NK-92 treated with Interleukin-12 subunit alpha and Interleukin-12 subunit beta, amount 100 ng/mL, for 24 hours (cell line): ENCODE measurements at regions not wholly inside any gene's neighbourhood (a gene's known extent, or its start where the extent isn't known, plus 50 kb on each side); places are given as distances from the start of the nearest gene placed in this dataset.
A peak's percentile ranks its signal among the peaks of the same experiment; 100 is the strongest.
"Not testable (repeated sequence)": the region's sequence is repeated elsewhere in the genome, so short reads cannot be mapped to it uniquely, and the experiment has no call there.

Experiments
- DNase-seq: peaks from one replicate; lab custom pipeline; 2025; lab: John Stamatoyannopoulos, UW

DNA sequence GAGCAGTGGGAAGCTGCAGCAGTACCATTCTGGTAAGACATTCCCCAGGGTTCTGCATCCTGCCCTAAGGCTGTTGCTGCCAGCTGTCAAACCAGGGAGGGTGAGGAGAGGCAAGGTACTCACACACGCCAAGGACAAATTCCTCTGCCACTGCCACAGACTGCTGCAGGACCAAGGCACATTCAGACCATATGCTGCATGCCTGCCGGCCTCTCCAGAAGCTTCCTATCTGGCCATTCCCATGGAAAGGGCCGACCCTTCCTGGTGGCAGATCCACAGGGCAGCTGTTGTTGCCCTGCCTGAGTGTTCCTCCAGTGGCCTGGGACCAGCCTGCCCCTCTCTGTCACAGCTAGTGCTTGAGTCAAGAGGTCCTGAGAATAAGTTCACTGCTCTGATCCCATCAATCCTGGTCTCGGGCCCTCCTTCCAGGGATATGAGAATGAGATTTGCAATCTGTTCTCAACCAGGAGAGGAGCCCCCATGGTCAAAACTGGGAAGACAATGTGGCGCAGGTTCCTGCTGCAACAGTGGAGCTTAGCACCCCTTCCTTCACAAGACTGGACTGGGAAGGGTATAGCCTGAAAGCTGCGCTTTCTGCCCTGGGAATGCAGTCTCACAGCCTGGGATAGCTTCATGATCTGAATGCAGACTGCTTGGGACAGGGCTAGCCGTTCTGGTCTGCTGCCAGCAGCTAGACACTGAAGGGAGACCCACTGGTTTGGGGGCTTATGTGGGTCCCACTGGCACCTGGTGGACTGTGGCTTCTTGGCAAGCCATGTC lies 342.5 kb upstream of the NDST3 start:
- no peak for DNase-seq

DNA sequence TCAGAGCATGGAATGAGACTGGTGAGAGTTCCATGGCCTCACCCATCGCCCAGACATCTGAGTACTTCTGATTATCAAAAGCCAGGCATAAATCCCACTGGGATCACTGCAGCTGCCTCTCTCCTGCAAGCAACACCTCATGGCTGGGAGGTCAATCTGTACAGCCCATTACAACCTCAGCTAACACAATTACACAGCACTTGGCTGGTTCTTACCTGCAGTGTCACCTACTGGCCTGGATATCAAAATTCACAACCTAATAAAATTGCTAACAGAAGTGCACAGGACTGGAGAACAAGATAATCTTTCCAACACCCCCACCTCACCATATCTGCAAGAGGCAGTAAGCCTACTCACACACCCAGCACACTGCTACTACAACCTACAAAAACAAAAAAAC lies 341.7 kb upstream of the NDST3 start:
- DNase-seq = no peak

DNA sequence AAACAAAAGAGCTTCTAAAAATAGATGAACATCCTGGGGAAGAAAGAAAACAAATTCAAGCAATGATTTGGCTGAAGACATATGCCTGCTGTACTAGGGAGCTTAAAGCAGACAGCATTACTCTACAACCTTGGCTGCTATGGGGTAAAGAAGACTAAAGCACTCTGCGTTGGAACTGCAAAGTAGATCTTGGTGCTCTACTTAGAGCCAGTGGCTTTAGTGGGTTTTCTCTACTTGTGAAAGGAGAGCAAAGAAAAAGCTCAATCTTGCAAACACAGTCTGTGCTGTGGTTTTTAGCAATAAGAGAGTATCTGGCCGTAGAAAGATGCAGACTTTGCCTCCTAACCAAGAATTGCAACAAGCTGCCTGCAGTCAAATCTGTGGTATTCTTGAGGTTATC lies 334.7 kb upstream of the NDST3 start:
- DNase-seq = no peak

DNA sequence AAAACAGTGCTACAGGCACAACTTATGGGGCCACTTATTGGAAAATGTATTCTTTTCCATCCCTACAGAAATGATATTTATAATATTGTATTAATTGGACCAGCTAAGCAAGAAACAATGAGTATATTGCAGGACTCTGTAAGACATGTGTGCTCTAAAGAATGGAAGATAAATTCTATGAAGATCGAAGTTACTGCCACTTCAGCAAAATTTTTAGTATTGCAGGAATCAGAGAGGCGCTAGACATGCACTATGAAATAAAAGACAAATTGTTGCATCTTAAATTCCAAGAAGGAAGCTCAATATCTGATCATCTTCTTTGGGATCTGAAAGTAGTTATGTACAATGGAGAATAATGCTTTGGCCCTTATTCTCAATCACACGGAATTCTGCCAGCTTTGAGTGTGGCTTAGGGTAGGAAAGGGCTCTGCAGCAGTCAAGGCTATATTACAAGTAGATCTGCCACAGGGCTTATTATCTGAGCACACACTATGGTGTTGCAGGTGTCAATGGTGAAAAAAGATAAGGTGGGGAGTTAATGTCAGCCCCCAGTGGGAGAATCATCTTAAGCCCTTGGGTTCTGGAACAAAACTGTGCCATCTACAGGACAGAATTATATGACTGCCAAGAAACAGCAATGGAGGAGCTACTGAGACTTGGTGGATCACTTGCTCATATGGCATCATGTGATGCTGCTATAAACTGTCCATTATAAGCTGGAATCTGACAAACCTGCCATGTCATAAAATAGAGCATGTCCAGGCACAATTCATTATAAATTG lies 334.0 kb upstream of the NDST3 start:
- no peak for DNase-seq

DNA sequence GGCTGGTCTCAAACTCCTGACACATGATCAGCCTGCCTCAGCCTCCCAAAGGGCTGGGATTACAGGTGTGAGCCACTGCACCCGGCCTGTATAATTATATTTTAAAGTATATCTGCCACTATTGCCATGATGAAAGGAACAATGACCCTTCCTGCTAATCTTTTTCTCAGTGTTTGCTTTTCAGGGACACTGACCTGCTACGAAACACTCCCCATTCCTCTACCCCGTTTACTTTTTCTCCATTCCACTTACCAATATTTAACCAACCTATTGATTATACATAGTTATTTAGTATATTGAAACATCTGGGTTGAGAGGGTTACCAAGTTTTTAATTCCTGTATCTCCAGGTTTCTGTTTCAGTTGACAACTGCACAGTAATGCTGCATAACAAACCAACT lies 331.9 kb upstream of the NDST3 start:
- no peak for DNase-seq

DNA sequence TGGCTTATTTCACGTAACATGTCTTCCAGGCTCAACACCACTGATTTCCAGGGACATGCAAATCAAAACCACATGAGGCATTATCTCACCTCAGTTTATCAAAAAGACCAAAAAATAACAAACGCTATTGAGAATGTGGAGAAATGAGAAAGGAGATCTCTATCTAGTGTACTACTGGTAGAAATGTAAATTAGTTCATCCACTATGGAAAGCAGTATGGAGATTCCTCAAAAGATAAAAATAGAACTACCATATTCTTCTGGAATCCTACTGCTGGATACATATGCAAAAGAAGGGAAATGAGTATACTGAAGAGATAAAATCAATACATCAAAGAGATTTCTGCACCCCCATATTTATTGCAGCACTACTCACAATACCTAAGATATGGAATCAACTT lies 329.6 kb upstream of the NDST3 start:
- no peak for DNase-seq

DNA sequence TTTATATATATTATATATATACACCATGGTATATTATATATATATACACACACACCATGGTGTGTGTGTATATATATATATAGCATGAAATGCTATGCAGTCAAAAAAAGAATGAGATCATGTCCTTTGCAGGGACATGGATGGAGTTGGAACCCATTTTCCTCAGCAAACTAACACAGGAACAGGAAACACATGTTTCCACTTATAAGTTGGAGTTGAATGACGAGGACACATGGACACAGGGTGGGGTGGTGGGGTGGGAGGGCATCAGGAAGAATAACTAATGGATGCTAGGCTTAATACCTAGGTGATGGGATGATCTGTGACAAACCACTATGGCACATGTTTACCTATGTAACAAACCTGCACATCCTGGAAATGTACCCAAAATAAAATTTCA lies 293.6 kb upstream of the NDST3 start:
- no peak for DNase-seq

DNA sequence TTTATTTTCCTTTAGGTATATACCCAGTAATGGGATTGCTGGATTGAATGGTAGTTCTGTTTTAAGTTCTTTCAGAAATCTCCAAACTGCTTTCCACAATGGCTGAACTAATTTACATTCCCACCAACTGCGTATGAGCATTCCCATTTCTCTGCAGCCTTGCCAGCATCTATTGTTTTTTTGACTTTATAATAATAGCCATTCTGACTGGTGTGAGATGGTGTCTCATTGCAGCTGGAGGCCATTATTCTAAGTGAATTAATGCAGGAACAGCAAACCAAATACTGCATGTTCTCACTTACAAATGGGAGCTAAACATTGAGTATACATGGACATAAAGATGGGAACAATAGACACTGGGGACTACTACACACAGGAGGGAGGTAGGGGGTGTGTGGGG lies 288.9 kb upstream of the NDST3 start:
- not testable (repeated sequence) for DNase-seq

DNA sequence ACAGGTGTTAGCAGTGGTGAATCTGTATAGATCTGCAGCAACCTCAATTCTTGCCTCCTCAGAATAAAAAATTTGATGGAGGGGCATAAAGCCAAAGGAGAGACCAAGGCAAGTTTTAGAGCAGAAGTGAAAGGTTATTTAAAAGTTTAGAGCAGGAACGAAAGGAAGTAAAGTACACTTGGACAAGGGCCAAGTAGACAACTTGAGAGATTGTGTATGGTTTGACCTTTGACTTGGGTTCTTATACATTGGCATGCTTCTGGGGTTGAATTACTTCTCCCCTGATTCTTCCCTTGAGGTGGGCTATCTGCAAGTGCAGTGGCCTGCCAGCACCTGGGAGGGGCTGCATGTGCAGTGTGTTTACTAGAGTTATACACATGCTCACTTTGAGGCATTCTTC lies 278.8 kb upstream of the NDST3 start:
- DNase-seq = no peak

DNA sequence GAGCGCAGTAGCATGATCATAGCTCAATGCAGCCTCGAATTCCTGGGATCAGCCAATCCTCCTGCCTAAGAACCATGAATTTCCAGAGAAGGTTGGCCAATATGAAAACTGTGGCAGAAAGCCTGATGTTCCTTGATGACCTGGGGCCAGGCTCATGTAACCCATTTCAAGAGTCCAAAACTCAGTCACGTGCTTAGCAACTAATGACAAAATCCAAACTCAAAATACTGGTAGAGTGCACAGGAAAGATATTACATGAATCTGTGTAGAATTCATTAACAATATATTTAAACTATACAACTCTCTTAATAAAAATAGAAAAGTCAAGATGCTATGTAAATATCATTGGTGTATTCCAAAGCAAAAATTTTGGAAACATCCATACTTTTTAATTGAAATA lies 265.7 kb upstream of the NDST3 start:
- no peak for DNase-seq

DNA sequence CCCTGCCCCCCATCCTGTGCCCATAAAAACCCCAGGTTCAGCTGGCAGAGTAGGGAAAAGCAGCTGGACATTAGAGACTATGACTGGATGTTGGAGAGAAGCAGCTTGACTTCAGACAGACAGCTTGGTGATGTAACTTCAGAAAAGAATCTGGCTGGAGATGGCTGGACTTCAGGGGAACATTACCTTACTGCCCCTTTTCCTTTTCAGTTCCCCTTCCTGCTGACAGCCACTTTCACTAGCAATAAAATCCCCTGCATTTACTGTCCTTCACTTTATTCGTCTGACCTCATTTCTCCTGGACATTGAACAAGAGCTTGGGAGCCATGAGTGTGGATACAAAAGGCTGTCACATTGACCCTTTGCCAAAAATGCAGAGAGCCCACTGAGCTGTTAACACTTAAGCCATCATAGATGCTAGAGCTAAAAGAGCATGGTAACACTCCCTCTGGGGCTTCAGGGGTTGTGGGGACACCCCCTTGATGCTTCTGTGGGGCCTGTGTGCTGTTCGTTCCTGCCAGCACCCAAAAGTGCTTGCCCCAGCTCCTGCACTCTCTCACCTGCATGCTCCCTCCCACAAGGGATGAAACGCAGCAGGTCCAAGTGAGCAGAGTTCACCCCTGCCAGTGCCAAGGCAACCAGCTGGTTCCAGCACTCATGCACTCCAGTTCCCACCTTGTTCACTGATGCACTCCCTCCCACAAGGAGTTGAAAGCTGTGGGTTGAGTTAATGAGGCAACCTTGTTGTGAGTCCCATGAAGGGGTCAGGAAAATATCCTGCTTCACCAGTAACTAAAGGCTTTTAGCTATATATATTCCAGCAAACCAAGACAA lies 263.8 kb upstream of the NDST3 start:
- DNase-seq = no peak

DNA sequence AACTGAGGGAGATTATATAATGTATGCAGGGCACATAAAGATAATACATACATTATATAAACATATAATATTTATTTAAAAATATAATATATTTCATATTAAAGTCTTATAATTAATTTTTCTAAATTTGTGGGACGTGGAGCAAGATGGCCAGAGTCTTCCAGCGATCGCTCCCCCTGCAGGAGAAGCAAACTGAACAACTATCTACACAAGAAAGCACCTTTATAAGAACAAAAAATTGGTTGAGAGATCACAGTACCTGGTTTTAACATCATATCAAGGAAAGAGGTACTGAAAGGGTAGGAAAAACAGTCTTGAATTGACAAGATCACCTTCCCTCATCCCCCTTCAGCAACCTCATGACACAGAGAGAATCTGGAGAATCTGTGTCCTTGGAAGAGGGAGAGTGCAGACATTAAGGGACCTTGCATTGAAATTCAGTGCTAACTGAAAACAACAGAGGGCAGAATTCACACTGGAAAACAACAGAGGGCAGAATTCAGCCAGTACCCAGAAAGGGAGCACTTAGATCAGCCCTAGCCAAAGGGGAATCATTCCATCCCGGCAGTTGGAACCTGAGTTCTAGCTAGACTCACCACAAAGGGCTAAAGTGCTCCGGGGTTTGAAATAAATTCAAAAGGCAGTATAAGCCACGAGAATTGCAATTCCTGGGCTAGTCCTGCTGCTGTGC lies 262.5 kb upstream of the NDST3 start:
- DNase-seq = no peak

DNA sequence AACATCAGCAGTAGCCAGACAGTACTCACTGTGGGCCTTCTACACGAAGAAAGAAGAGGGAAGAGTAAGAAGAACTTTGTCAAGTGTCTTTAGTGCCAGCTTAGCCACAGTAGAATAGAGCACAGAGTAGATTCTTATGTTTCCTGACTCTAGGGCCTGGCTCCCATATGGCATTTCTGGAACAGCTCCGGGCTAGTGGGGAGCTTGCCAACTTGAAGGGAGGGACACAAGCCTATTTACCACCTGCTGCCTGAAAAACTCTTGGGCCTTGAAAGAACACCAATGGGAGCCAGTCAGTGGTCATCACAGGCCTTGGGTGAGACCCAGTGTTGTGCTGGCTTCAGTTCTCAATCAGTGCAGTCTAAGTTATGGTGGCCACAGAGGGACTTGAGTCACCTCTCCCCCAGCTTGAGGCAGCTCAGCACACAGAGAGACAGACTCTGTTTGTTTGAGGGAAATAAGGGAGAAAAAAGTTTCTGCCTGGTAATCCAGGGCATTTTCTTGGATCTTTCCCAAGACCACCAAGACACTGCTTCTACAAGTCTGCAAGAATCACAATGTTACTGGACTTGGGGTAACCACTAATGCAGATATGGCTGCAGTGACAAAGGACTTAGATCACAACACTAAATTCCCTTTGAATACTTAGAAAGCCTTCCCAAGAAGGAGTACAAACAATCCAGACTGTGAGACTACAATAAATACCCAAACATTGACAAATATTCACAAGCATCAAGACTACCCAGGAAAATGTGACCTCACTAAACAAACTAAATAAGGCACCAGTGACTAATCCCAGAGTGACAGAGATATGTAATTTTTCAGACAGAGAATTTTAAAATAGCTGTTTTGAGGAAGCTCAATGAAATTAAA lies 261.0 kb upstream of the NDST3 start:
- no peak for DNase-seq

DNA sequence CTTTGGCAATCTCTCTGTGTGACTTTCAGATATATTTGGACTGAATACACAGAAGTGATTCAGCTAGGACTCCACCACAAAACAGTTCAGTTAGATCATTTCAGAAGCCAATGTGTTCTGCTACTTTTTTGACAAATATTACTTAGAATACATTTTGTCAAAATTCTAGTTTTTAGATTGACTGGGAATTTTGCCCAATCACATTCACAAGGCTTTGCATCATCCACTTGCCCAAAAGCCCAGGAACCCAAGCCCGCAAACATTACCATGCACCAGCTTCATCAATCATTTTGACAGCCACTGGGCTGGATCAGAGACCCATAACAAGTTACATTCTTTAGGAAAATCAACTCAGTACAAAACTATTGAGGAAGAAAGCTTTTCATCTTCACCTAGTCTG lies 256.6 kb upstream of the NDST3 start:
- no peak for DNase-seq

DNA sequence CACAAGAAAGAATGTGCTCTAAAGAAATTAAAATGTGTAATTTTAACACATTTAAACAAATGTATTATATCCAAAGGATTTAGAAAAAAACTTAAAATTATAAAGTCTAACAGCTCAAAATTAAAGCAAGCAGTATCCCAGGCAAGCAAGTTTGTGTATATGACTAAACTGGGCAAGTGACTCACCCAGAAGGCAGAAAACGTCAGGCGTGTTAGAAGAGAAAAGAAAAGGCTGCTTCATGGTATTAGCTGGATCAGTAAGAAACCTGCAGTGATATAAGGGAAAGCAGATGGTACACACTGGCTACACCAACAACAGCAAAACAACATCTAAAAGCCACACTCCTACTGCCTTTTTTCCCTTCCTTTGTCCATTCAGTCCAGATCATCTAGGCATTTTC lies 250.6 kb upstream of the NDST3 start:
- DNase-seq = peak; percentile 21

DNA sequence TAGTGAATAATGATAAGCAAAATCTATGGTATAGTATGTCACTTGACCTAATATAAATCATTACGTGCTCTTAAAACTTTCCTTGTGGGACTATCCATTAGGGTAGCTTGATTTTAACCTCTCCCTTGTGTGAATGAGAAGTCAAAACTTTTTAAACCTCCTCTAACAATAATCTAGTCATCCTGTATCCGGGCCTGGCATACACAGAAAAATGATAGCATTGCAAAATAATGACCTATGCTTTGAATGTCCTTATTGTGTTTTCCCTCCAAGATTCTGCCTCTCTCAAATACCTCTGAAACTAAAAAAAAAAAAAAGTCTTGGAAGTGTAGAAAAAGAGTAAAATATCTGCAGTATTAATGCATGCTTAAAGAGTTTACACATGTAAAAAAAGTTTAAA lies 250.0 kb upstream of the NDST3 start:
- no peak for DNase-seq

DNA sequence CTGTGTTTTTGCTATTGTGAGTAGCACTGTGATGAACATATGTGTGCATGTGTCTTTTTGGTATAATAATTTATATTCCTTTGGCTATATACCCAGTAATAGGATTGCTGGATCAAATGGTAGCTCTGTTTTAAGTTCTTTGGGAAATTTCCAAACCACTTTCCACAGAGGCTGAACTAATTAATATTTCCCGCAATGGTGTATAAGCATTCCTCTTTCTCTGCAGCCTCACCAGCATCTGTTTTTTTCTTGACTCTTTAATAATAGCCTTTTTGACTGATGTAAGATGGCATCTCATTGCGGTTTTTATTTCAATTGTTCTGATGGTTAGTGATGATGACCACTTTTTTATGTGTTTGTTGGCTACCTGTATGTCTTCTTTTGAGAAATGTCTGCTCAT lies 247.7 kb upstream of the NDST3 start:
- no peak for DNase-seq

DNA sequence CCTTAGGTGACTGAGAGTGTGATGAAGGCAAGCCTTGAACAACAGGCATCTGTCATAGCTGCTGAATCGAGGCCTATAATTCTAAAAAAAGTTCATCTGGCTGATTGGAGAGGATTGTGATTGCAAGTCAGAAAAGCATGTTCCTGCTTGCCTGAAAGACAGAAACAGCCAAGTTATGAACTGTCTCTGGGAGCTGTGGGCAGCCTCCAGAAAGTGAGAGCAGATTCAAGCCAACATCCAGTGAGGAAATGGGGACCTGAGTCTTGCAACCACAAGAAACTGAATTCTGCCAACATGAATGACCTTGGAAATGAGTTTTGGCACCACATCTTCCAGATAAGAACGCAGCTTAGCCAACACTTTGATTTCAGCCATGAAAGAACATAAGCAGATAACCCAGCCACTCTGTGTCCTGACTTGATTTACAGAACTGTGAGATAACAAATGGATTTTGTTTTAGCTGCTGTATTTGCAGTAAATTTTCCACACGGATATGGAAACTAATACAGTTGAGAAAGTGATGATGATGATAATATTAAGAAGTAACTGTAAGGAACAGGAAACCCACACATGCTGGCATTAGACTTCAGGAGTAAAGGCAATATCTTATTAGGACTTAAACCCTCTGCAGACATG lies 240.3 kb upstream of the NDST3 start:
- no peak for DNase-seq

DNA sequence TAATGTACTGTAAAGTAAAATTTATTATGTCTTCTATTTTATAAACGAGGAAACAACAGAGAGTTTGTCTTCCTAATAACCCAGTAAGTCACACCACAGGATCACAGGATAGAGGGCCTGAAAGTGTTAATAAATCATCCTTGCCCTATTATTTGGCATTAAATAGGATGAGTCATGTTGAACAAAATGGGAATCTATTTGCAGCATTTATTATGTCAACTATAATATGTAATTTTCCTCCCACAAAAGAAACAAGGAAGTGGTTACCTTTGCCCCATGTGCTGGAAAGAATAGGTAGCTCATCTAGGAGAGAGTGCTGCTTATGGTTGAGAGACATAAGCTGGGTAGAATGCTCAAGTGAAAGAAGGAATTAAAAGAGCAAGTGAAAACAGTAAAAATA lies 237.6 kb upstream of the NDST3 start:
- DNase-seq = no peak

DNA sequence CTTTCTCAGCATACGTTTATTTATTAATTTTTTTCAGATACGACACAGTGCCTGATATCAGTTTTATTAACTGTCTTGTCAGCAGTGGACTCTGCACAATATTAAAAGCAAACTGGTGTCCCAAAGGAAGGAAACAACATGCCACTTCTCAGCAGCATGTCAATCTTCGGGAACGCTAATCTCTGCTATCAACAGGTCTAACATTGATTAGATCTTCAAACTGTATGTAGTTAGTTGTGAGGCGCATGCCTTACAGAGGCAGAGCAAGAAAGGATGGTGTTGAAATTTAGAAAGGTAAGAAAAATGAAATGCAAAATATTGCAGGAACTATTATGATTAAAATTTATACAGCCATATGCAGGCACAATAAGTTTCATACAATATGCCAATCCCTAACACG lies 233.7 kb upstream of the NDST3 start:
- DNase-seq = no peak

DNA sequence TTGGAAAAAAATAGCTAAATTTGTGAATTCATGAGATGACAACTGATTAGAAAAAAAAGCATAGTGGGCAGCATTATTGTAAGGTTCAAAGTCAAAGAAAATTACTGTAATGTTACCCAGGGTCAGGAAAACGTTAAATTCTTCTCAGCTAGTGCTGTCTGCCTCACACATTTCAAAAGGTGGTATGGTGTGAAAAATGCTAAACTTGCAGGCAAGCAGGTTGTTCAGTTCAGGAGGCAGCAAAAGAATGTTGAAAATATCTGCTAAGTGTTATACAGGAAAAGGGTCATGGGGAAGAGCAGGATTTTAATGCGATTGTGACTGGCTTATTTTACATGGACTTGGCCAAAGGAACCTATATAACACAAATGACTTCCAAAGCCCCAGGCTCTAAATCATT lies 232.5 kb upstream of the NDST3 start:
- no peak for DNase-seq
